Right lobe of liver (tissue), 4 donors: ENCODE measurements at regions not wholly inside any gene's neighbourhood (a gene's known extent, or its start where the extent isn't known, plus 50 kb on each side); places are given as distances from the start of the nearest gene placed in this dataset.

Source experiments
- POLR2A ChIP-seq: fragments of 450-650 bp; IDR thresholded peaks from one replicate; pipeline ENCODE4 v1.6.1; 2017; ENCODE audit warnings: antibody characterized with exemption, mild to moderate bottlenecking
- TF ChIP-seq, protein P1 (sequence below), 4 donors: fragments of 200-600 bp in 3 of 4; fragments of 450-650 bp in 1 of 4; IDR thresholded peaks; one replicate each; pipeline versions ENCODE4 v1.5.1 to v1.8.0; 2016 to 2022; ENCODE audit warnings: antibody characterized with exemption in 4 of 4, mild to moderate bottlenecking in 2 of 4
- donor health status: DM: no; HTN: no; CAD: no.
- donor health status: DM: no; HTN: no; CAD: no.
- donor health status: DM: no; HTN: yes; CAD: no.

DNA sequence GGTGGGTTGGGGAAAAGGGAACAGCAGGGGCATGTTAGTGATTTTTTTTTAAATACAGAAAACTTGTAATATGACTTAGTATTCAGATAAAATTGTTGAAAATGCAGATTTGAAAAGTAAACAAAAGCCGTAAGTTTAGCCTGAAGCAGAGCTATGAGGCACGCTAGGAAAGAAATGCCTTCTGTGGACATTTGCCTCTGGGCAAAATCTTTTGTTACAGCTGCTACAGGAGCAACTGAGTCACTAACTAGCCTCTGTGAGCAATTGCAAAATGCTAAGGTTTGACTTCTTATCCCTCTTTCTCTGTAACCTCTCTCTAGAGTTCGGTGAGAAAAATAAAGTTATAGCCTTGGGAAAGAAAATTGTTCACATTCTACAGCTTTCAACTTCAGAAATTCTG lies 350.0 kb downstream of the SLC7A11 start:
- no peak for TF ChIP-seq POLR2A
- TF ChIP-seq, protein P1, sequence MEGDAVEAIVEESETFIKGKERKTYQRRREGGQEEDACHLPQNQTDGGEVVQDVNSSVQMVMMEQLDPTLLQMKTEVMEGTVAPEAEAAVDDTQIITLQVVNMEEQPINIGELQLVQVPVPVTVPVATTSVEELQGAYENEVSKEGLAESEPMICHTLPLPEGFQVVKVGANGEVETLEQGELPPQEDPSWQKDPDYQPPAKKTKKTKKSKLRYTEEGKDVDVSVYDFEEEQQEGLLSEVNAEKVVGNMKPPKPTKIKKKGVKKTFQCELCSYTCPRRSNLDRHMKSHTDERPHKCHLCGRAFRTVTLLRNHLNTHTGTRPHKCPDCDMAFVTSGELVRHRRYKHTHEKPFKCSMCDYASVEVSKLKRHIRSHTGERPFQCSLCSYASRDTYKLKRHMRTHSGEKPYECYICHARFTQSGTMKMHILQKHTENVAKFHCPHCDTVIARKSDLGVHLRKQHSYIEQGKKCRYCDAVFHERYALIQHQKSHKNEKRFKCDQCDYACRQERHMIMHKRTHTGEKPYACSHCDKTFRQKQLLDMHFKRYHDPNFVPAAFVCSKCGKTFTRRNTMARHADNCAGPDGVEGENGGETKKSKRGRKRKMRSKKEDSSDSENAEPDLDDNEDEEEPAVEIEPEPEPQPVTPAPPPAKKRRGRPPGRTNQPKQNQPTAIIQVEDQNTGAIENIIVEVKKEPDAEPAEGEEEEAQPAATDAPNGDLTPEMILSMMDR (IDR thresholded peaks at IDR 0.05): no peak
